RWPE2 (cell line): ENCODE measurements at regions not wholly inside any gene's neighbourhood (a gene's known extent, or its start where the extent isn't known, plus 50 kb on each side); places are given as distances from the start of the nearest gene placed in this dataset.

ENCODE experiments used
- ATAC-seq: fragments of 200-7000 bp; cut with Tn5 transposase; 3 replicates; pipeline ENCODE4 v1.9.1; 2021; ENCODE audit warnings: low read depth
- DNase-seq: peaks from one replicate; pipeline ENCODE4 v3.0.0-alpha.2; 2020; ENCODE audit warnings: low spot score
- H3K27ac ChIP-seq: fragments of 450-650 bp; 2 replicates; pipeline ENCODE4 v1.5.1; 2017; ENCODE audit warnings: mild to moderate bottlenecking; ENCODE audit not compliant: poor library complexity, severe bottlenecking
- H3K27me3 ChIP-seq: fragments of 250-450 bp; sonication (Bioruptor Pico); 2 replicates; pipeline ENCODE4 v1.5.1; 2021; ENCODE audit warnings: mild to moderate bottlenecking, moderate library complexity; ENCODE audit not compliant: insufficient read depth, poor library complexity, severe bottlenecking
- H3K36me3 ChIP-seq: fragments of 250-450 bp; sonication (Bioruptor Pico); 2 replicates; pipeline ENCODE4 v1.5.1; 2020; ENCODE audit warnings: low read depth, mild to moderate bottlenecking, moderate library complexity
- H3K4me1 ChIP-seq: fragments of 250-450 bp; sonication (Bioruptor Pico); 2 replicates; pipeline ENCODE4 v1.5.1; 2021; ENCODE audit warnings: mild to moderate bottlenecking, moderate library complexity; ENCODE audit not compliant: insufficient read depth, poor library complexity, severe bottlenecking
- H3K4me3 ChIP-seq: fragments of 250-450 bp; sonication (Bioruptor Pico); 2 replicates; pipeline ENCODE4 v1.5.1; 2021; ENCODE audit warnings: mild to moderate bottlenecking, moderate library complexity; ENCODE audit not compliant: severe bottlenecking
- H3K9me3 ChIP-seq: fragments of 250-450 bp; sonication (Bioruptor Pico); 2 replicates; pipeline ENCODE4 v1.5.1; 2021; ENCODE audit warnings: mild to moderate bottlenecking, moderate library complexity; ENCODE audit not compliant: severe bottlenecking
- TF ChIP-seq, protein P1 (sequence below): fragments of 450-650 bp; IDR thresholded peaks from one replicate; pipeline ENCODE4 v1.5.1; 2017; ENCODE audit warnings: mild to moderate bottlenecking, moderate library complexity; ENCODE audit not compliant: poor library complexity, severe bottlenecking

DNA sequence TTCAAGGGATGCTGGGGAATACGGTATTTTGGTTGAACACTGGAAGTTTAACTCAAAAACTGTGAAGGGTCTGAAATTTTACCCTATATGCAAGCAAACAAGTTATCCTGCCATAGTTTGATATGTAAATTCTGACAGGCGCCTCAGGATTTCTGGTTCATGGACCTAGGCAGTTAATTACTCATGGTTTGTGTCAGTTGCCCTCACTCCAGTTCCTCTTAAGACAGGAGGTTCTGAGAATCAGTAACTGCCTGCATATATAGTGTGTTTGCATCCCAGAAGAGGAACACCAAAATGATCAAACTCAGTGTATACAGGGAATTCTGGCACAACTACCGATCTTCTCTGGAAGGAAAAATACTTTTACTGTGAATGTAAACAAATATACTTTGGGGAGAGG, 360.4 kb upstream of the NWD2 start:
- Histone ChIP-seq H3K27ac (no peak overlapping the region), H3K27me3 (no peaks in the 10 kb centered on the region), H3K4me3 (no peak overlapping the region), H3K36me3 (no peaks in the 10 kb centered on the region), H3K4me1 (no peaks in the 10 kb centered on the region), H3K9me3 (no peaks in the 10 kb centered on the region)
- TF ChIP-seq, protein P1, sequence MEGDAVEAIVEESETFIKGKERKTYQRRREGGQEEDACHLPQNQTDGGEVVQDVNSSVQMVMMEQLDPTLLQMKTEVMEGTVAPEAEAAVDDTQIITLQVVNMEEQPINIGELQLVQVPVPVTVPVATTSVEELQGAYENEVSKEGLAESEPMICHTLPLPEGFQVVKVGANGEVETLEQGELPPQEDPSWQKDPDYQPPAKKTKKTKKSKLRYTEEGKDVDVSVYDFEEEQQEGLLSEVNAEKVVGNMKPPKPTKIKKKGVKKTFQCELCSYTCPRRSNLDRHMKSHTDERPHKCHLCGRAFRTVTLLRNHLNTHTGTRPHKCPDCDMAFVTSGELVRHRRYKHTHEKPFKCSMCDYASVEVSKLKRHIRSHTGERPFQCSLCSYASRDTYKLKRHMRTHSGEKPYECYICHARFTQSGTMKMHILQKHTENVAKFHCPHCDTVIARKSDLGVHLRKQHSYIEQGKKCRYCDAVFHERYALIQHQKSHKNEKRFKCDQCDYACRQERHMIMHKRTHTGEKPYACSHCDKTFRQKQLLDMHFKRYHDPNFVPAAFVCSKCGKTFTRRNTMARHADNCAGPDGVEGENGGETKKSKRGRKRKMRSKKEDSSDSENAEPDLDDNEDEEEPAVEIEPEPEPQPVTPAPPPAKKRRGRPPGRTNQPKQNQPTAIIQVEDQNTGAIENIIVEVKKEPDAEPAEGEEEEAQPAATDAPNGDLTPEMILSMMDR, result no peak
- no peak for ATAC-seq
- DNase-seq, result no peak

DNA sequence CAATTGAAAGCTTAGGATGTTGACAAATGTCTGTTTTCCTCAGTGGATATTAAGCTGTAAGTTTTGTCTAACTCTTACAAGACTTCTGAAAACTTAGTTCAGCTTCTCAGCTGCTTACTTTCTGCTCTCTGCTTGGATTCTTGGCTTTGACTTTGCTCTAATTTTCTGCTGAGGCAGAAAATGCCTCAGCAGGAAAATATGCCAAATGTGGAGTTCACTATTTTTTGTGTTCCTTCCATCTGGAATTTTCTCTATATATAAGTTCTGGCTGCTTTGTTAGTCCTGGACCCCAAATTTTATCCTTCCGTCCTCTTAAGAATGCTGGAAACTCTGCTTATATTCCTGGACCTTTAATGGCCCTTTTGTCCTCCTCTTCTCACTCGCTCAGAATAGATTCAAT, 352.6 kb upstream of the NWD2 start:
- H3K27ac ChIP-seq, result no peak overlapping the region
- H3K4me1 ChIP-seq, result no peaks in the 10 kb centered on the region
- no peaks in the 10 kb centered on the region for H3K9me3 ChIP-seq
- H3K36me3 ChIP-seq, result no peaks in the 10 kb centered on the region
- H3K4me3 ChIP-seq, result no peak overlapping the region
- no peaks in the 10 kb centered on the region for H3K27me3 ChIP-seq
- DNase-seq, result no peak
- no peak for ATAC-seq
- TF ChIP-seq, protein P1, result no peak

DNA sequence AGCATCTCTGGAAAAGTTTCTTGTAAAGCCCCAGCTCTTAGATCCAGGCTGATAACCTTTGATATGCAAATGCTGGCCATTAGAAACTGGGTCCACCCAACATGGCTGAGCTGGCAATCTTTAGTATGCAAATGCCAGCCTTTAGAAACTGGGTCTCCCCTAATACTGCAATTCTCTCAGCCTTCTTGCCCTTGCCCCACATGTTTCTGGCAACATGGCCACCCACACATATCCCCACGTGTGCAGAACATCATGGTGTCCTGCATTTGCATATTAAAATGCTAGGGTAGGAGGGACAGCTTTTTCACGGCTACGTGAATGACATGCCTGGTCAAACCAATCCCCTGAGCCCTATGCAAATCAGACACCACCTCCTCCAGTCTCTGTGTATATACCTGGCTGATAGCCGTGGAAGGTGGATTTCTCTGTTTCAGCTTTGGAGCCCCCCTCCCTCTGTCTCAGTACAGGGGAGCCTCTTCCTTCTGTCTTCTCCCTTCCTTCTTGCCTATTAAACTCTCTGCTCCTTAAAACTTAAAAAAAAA, 344.0 kb upstream of the NWD2 start:
- no peak overlapping the region for H3K4me3 ChIP-seq
- H3K4me1 ChIP-seq, result no peaks in the 10 kb centered on the region
- TF ChIP-seq, protein P1, result no peak
- no peaks in the 10 kb centered on the region for H3K9me3 ChIP-seq
- no peak overlapping the region for H3K27ac ChIP-seq
- ATAC-seq (no peak), DNase-seq (no peak)
- no peaks in the 10 kb centered on the region for H3K27me3 ChIP-seq
- H3K36me3 ChIP-seq, result no peaks in the 10 kb centered on the region

DNA sequence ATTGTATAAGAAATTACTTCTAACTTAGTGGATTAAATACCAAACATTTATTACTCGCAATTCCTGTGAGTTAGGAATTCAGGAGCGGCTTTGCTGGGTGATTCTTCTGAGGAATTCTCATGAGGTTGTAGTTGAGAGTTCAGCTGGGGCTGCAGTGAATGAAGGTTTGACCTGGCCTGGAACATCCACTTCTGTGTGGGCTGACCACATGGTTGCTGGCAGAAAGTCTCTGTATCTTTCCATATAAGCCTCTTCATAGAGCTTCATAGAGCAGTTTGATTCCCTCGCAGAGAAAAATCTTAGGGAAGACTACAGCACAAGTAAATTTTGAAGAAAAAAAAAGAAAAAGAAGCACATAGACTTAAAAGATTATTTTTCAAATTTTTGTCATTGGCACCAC, 339.7 kb upstream of the NWD2 start:
- TF ChIP-seq, protein P1, result no peak
- no peak overlapping the region for H3K27ac ChIP-seq
- no peak overlapping the region for H3K4me3 ChIP-seq
- H3K36me3 ChIP-seq, result no peaks in the 10 kb centered on the region
- ATAC-seq (no peak), DNase-seq (no peak)
- no peaks in the 10 kb centered on the region for H3K4me1 ChIP-seq
- H3K27me3 ChIP-seq, result no peaks in the 10 kb centered on the region
- no peaks in the 10 kb centered on the region for H3K9me3 ChIP-seq

DNA sequence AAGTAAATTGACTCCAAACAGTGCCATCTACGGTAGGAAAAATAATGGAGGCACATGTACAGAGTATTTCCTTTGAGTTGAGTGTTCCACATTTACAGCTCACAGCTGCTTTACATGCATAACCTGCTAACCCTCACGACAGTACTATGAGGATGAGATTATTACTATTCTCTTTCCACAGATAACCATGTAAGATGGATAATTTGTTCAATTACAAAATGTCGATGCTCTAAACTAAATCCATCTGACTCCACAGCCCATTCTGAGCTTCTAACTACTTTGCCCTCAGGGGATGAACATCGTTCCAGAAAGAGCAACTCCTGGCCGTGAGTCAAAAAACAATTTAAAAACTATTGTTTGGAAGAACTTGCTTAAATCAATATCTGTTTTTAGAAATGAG, 330.4 kb upstream of the NWD2 start:
- Histone ChIP-seq H3K27me3 (no peaks in the 10 kb centered on the region), H3K36me3 (no peaks in the 10 kb centered on the region)
- ATAC-seq, result no peak

More for the DNA sequence above, 330.4 kb upstream of the NWD2 start:
- H3K4me1 ChIP-seq, result no peaks in the 10 kb centered on the region
- DNase-seq, result no peak
- H3K27ac ChIP-seq, result no peak overlapping the region
- H3K4me3 ChIP-seq, result no peak overlapping the region
- no peaks in the 10 kb centered on the region for H3K9me3 ChIP-seq
- TF ChIP-seq, protein P1, result no peak
